C4-2B (cell line): ENCODE measurements at regions not wholly inside any gene's neighbourhood (a gene's known extent, or its start where the extent isn't known, plus 50 kb on each side); places are given as distances from the start of the nearest gene placed in this dataset.

ENCODE experiments used
- CTCF ChIP-seq: fragments of 450-650 bp; conservative IDR thresholded peaks from 2 replicates; pipeline ENCODE4 v1.5.1; 2017; ENCODE audit warnings: mild to moderate bottlenecking
- ZFX ChIP-seq: fragments of 450-650 bp; IDR thresholded peaks from 2 replicates; pipeline ENCODE4 v1.6.1; 2017

- TF ChIP-seq CTCF (no peak), ZFX (no peak)
Measured at GRCh38 chr2:181407171-181407570, 50.0 kb upstream of the ITGA4 start.
